Motor neuron (in vitro differentiated cells): ENCODE measurements at regions not wholly inside any gene's neighbourhood (a gene's known extent, or its start where the extent isn't known, plus 50 kb on each side); places are given as distances from the start of the nearest gene placed in this dataset.
"Not testable (repeated sequence)": the region's sequence is repeated elsewhere in the genome, so short reads cannot be mapped to it uniquely, and the experiment has no call there.

Experiments
- ATAC-seq, 8 experiments: fragments of 200-7000 bp; cut with Tn5 transposase; replicated peaks in 6 of 8; 2 replicates each; pipeline ENCODE4 v1.8.0; 2021; ENCODE audit warnings: mild to moderate bottlenecking in 8 of 8, moderate library complexity in 8 of 8
- H3K27ac ChIP-seq, 2 donors: fragments of 250-450 bp; sonication (Bioruptor Pico); 2 replicates each; pipeline ENCODE4 v1.9.0; 2021; ENCODE audit warnings: antibody characterized with exemption in 2 of 2, mild to moderate bottlenecking in 2 of 2, moderate library complexity in 1 of 2
- H3K4me1 ChIP-seq, 2 donors: fragments of 250-450 bp; sonication (Bioruptor Pico); replicated peaks in 1 of 2; 2 replicates each; pipeline ENCODE4 v1.6.1; 2021; ENCODE audit warnings: antibody characterized with exemption in 2 of 2, mild to moderate bottlenecking in 2 of 2, moderate library complexity in 1 of 2
- H3K4me3 ChIP-seq, 5 donors: fragments of 250-450 bp; sonication (Bioruptor Pico); 2 replicates each; pipeline ENCODE4 v1.9.0; 2021; ENCODE audit warnings: antibody characterized with exemption in 5 of 5, mild to moderate bottlenecking in 5 of 5, moderate library complexity in 4 of 5
- WGBS, 10 experiments: fragments of 450-650 bp; shearing (Covaris generic); methylation state at CpG; one replicate each; pipeline ENCODE4 v1.0.0; 2022; 5-methylcytosine and 5-hydroxymethylcytosine counted together
- in situ Hi-C, 9 experiments: fragments of 400-800 bp; cut with MboI; loops; one replicate each; pipeline ENCODE4 v1.15.0; 2021; ENCODE audit warnings: low sequenced_read_pairs in 9 of 9, low pct_unique_long_range_greater_than_20kb in 2 of 9; ENCODE audit not compliant: unreplicated experiment in 9 of 9

DNA sequence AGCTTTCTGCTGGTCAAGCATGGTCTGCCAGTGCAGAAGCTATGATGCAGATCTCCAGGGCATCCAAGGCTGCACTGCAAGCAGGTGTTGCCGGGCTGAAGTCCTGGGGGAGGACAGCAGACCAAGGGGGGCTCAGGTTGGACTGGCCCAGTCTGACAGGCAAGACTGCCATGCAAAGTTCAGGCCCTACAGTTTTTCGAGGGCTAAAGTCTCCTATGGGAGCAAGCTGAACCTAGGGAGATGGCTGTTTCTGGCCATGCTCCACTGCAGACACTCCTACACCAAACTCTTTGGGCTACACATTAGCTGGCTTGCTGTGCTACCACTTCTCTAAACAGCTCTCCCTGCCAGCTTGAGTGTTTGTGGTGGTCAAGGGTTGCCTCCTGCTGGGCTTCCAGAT lies 130.0 kb upstream of the SYNCRIP start:
- Histone ChIP-seq H3K4me3 (no peak overlapping the region), H3K4me1 (no peaks in the 10 kb centered on the region), H3K27ac (no peak overlapping the region)
- in situ Hi-C loops = no loop called here
- no peak for ATAC-seq
- WGBS, 10 experiments = 25 to 100% methylated on average over 1 to 2 of the region's 2 CpGs; no CpG with 5 or more reads in 8 of the 10 experiments

DNA sequence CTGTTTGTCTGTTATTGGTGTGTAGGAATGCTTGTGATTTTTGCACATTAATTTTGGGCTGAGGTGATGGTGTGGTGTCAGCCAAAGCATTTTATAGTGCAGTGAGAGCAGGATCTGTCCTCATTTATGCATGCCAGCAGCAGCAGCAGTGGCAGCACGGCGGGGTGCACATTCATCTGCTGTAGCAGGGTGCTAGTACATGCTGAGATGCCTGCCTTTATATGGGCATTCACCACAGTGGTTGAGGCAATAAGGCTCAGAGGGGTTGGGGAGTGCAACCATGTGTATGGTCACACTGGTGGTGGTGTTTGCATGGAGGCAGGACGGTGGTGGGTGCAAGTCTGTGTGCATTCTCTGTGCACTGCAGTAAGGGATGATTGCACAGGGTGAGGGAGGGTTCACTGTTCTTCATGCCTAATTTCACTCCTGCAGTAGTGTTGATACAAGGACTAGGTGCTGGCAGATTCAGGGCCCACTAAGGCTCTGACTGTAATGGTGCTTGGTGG lies 129.3 kb upstream of the SYNCRIP start:
- H3K27ac ChIP-seq = no peak overlapping the region
- WGBS, 10 experiments = 40 to 64% (median 60%) methylated on average over 1 to 2 of the region's 3 CpGs; no CpG with 5 or more reads in 7 of the 10 experiments
- no peak for ATAC-seq
- no peak overlapping the region for H3K4me3 ChIP-seq
- H3K4me1 ChIP-seq = no peaks in the 10 kb centered on the region
- in situ Hi-C loops = no loop called here

DNA sequence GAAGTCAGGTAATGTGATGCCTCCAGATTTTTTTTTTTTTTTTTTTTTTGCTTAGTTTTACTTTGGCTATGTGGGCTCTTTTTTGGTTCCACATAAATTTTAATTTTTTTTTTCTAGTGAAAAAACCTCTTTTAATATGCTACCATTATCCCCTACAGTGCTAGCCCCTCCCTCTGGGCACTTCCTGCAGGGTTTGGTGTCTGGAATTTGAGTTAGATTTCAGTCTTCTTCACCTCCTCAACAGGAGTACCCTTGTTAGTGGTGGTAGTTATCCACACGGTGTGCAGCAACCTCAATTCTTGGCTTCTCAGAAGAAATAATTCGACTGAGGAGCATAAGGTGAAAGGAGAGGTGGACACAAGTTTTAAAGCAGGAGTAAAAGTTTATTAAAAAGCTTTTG lies 128.8 kb upstream of the SYNCRIP start:
- H3K4me1 ChIP-seq = no peaks in the 10 kb centered on the region
- WGBS, 10 experiments = 0 to 75% (median 33%) methylated on average over 1 to 2 of the region's 2 CpGs; no CpG with 5 or more reads in 3 of the 10 experiments
- H3K27ac ChIP-seq = no peak overlapping the region
- ATAC-seq = no peak
- H3K4me3 ChIP-seq = no peak overlapping the region
- in situ Hi-C loops = no loop called here

DNA sequence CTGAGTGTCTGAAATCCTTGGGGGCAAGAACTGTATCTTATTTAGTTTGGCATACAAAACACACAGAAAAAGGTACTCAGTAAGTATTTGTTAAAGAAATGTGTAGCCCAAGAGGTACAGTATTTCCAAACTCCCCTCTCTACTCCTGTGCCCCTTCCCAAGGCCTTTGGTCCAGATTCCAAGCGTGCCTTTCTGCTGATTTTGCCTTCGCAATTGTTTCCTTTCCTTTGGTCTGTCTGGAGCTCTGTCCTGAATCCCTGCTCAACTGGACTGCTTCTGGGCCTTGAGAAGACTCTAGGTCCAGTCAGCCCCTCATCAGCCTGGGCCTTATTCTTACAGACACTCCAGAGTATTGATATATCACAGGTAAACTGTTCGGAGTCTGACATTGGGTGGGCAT lies 122.2 kb upstream of the SYNCRIP start:
- Histone ChIP-seq H3K27ac (no peak overlapping the region), H3K4me1 (no peaks in the 10 kb centered on the region), H3K4me3 (no peak overlapping the region)
- ATAC-seq = no peak
- in situ Hi-C loops = no loop called here
- WGBS, 10 experiments = 42 to 100% (median 91%) methylated on average over 1 to 3 of the region's 3 CpGs; no CpG with 5 or more reads in 3 of the 10 experiments

DNA sequence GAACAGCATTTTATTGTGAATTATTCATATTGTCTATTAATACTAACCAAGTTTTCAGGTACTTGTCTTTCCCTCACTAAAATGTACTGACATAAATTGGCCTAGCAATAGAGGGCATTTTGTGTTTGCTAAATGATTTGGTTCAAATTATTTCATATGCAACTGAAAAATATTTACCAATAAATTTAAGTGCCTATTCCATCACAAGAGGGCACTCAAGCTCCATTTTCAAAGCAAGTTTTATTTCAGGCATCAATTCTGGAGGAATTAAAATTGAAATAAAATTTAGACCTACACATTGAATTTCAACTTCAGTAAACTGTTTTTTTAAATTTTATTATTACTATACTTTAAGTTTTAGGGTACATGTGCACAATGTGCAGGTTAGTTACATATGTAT lies 114.3 kb upstream of the SYNCRIP start:
- ATAC-seq = no peak
- Histone ChIP-seq H3K4me1 (no peaks in the 10 kb centered on the region), H3K4me3 (no peak overlapping the region), H3K27ac (no peak overlapping the region)
- in situ Hi-C loops = no loop called here

DNA sequence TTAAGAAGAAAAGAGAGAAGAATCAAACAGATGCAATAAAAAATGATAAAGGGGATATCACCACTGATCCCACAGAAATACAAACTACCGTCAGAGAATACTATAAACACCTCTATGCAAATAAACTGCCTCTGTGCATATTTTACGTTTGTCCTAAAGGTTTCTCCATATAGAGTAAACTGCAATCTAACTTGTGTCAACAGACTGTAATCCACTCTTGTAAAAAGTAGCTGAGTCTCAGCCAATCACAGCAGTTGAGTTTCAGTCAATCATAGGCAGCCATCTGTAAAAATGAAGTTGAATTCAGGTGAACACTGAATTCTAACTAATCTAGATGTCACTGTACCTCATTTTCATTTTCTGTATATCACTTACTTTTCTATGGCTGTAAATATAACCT lies 112.2 kb upstream of the SYNCRIP start:
- in situ Hi-C loops = no loop called here
- H3K4me3 ChIP-seq = no peak overlapping the region

DNA sequence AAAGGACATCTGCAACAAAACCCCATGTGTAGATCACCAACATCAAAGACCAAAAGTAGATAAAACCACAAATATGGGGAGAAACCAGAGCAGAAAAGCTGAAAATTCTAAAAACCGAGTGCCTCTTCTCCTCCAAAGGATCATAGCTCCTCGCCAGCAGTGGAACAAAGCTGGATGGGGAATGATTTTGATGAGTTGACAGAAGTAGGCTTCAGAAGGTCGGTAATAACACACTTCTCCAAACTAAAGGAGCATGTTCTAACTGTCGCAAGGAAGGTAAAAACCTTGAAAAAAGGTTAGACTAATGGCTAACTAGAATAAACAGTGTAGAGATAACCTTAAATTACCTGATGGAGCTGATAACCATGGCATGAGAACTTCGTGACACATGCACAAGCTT lies 109.9 kb upstream of the SYNCRIP start:
- H3K27ac ChIP-seq = no peak overlapping the region
- ATAC-seq = no peak
- in situ Hi-C loops = no loop called here
- no peaks in the 10 kb centered on the region for H3K4me1 ChIP-seq
- no peak overlapping the region for H3K4me3 ChIP-seq
- 20 to 83% (median 76%) methylated on average over 1 to 5 of the region's 5 CpGs; no CpG with 5 or more reads in 1 of the 10 experiments for WGBS, 10 experiments

More for the DNA sequence above, 112.2 kb upstream of the SYNCRIP start:
- WGBS, 10 experiments = 0 to 83% (median 43%) methylated on average over 1 to 2 of the region's 2 CpGs; no CpG with 5 or more reads in 7 of the 10 experiments
- ATAC-seq = peak in 1 of 8 experiments; percentile 20
- H3K27ac ChIP-seq = no peak overlapping the region
- no peaks in the 10 kb centered on the region for H3K4me1 ChIP-seq

DNA sequence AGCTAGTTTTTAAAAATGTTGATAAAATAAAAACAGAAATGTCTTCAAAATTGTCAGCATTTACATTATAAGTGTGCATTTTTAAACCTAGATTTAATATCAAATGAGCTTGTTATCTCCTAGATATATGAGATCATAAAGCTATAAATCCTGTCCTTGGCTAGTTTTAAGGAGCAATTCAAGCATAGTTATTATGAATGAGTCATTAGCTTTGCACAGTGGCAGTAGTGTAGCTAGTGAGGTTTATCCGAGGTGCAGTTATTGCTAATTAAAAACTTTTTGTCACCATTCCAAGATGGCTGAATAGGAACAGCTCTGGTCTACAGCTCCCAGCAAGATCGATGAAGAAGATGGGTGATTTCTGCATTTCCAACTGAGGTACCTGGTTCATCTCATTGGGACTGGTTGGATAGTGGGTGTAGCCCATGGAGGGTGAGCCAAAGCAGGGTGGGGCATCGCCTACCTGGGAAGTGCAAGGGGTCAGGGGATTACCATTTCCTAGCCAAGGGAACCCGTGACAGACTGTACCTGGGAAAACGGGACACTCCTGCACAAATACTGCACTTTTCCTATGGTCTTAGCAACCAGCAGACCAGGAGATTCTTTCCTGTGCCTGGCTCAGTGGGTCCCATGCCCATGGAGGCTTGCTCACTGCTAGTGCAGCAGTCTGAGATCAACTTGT lies 108.8 kb upstream of the SYNCRIP start:
- H3K27ac ChIP-seq = no peak overlapping the region
- ATAC-seq = no peak
- H3K4me1 ChIP-seq = no peaks in the 10 kb centered on the region
- in situ Hi-C loops = no loop called here
- 22 to 100% (median 70%) methylated on average over 1 to 3 of the region's 5 CpGs; no CpG with 5 or more reads in 5 of the 10 experiments for WGBS, 10 experiments
- H3K4me3 ChIP-seq = no peak overlapping the region

DNA sequence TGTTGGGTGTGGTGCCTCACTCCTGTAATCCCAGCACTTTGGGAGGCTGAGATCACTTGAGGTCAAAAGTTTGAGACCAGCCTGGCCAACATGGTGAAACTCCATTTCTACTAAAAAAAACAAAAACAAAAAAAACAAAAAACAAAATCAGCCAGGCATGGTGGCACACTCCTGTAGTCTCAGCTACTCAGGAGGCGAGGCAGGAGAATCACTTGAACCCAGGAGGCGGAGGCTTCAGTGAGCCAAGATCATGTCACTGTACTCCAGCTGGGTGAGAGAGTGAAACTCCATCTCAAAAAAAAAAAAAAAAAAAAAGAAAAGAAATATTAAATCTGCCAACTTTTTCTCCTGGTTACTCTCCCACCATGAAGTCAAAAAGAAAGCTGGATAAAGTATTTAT lies 107.5 kb upstream of the SYNCRIP start:
- H3K4me3 ChIP-seq, H3K27ac ChIP-seq, ATAC-seq, H3K4me1 ChIP-seq, in situ Hi-C loops: not testable (repeated sequence)
- whole genome bisulfite sequencing, 10 experiments = 33 to 100% (median 94%) methylated on average over 1 to 2 of the region's 2 CpGs

DNA sequence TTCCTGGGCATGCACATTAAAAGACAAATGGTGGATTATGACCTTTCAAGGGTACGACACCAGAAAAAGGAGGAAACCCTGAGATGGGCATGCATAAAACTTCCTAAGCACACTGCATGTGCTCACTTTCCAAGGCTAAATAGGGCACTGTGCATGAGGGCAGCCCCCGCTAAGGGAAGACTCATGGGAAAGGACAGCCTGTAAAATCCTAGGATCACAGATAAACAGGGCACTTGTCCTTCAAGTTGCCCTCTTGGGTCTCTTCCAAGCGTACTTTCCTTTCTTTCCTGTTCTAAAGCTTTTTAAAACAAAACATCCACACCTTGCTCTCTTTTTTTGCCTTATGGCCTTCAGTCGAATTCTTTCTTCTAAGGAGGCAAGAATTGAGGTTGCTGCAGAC lies 106.5 kb upstream of the SYNCRIP start:
- no peak overlapping the region for H3K27ac ChIP-seq
- WGBS, 10 experiments = 0 to 100% (median 81%) methylated on average over 1 to 4 of the region's 4 CpGs
- no peaks in the 10 kb centered on the region for H3K4me1 ChIP-seq
- in situ Hi-C loops = no loop called here
- no peak overlapping the region for H3K4me3 ChIP-seq
- no peak for ATAC-seq

DNA sequence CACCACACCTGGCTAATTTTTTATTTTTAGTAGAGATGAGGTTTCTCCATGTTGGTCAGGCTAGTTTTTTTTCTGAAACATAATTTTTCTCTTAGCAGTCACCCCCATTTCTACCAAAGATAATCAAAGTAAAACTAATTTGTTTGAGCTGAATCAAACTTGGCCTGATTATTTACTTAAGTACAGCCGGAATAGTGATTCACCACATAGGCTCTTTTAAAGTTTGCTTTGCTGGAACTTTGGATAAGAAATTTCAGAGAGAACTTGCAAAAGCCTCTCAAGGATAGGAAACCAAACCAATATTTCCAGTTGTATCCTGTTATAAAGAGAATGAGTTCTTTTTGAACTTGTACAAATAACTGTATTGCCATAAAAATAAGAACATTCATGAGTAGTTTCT lies 105.0 kb upstream of the SYNCRIP start:
- no peak for ATAC-seq
- in situ Hi-C loops = no loop called here
- no peak overlapping the region for H3K27ac ChIP-seq
- 0 to 100% (median 86%) methylated on average over 1 of the region's 1 CpG; no CpG with 5 or more reads in 3 of the 10 experiments for WGBS, 10 experiments
- no peaks in the 10 kb centered on the region for H3K4me1 ChIP-seq
- no peak overlapping the region for H3K4me3 ChIP-seq

DNA sequence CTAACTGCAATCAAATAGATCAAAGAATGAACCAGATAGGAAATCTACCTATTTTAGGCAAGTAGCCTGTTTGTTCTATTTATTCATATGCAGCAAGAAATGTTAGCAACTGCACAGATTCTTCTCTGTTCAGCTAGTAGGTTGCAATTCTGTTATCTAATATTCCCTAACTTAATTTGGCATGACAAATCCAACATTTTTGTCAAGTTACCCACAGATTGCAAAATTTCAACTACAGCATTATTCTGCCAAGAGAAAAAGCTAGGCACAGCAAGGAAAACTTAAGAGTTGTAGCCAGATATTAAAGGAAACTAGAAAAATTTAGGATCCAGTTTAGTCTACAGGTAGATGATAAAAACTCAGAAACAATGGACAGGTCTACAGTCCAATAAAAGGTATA lies 104.4 kb upstream of the SYNCRIP start:
- Histone ChIP-seq H3K4me3 (no peak overlapping the region), H3K4me1 (no peaks in the 10 kb centered on the region), H3K27ac (no peak overlapping the region)
- in situ Hi-C loops = no loop called here
- no peak for ATAC-seq

DNA sequence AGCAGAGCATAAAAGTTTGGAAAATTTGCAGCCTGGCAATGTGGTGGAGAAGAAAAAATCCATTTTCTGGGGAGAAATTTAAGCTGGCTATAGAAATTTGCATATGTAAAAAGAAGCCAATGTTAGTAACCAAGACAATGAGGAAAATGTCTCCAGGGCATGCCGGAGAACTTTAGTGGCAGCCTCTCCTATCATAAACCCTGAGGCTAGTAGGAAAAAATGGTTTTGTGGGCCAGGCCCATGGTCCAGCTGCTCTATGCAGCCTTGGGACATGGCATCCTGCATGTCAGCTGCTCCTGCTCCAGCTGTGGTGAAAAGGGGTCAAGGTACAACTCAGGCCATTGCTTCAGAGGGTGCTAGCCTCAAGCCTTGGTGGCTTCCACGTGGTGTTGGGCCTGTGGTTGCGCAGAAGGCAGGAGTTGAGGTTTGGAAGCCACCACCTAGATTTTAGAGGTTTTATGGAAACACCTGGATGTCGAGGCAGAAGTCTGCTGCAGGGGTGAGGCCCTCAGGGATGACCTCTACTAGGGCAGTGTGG lies 101.8 kb upstream of the SYNCRIP start:
- Histone ChIP-seq H3K4me3 (no peak overlapping the region), H3K4me1 (no peaks in the 10 kb centered on the region), H3K27ac (no peak overlapping the region)
- in situ Hi-C loops = no loop called here
- 0 to 56% (median 17%) methylated on average over 1 to 4 of the region's 4 CpGs; no CpG with 5 or more reads in 3 of the 10 experiments for WGBS, 10 experiments
- peak in 3 of 8 experiments; percentile 77 to 99 (median 99) for ATAC-seq

DNA sequence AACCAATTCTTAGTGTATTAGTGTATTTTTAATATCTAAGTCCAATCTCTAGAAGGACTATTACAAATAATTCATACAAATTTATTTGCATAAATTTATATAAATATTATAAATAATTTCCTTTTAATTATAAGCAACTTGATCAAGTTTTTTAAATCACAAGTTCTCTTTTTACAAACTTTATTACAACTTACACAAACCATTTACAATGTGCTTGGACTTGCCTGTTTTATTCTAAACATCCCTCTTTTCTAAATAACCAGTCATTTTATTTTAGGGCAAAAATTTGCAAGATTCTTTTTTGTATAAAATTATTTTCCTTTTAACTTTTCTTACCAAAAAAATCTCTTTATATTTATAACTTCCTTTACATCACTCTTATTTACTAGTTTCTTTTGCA lies 83.5 kb upstream of the SYNCRIP start:
- in situ Hi-C loops = no loop called here
- ATAC-seq = no peak
- H3K4me3 ChIP-seq = no peak overlapping the region

More for the DNA sequence above, 83.5 kb upstream of the SYNCRIP start:
- Histone ChIP-seq H3K27ac (no peak overlapping the region), H3K4me1 (no peaks in the 10 kb centered on the region)
